GM18861 (cell line): ENCODE measurements at regions not wholly inside any gene's neighbourhood (a gene's known extent, or its start where the extent isn't known, plus 50 kb on each side); places are given as distances from the start of the nearest gene placed in this dataset.
"Not testable (repeated sequence)": the region's sequence is repeated elsewhere in the genome, so short reads cannot be mapped to it uniquely, and the experiment has no call there.

Experiments used
- ATAC-seq: cut with Tn5 transposase; IDR thresholded peaks from one replicate; pipeline ENCODE4 v1.9.1; 2021; ENCODE audit not compliant: unreplicated experiment

- ATAC-seq: no peak
Observed at GRCh38 chr3:25171897-25172296, 256.2 kb upstream of the RARB start.

GRCh38 chr3:25173606-25174005, 254.5 kb upstream of the RARB start:
- no peak for ATAC-seq

- ATAC-seq: no peak
Observed at GRCh38 chr3:25174251-25174650, 253.8 kb upstream of the RARB start.

- no peak for ATAC-seq
Observed at GRCh38 chr3:25177041-25177440, 251.0 kb upstream of the RARB start.

GRCh38 chr3:25178672-25179071, 249.4 kb upstream of the RARB start:
- ATAC-seq: no peak

GRCh38 chr3:25181096-25181495, 247.0 kb upstream of the RARB start:
- ATAC-seq: no peak

- ATAC-seq: no peak
Observed at GRCh38 chr3:25182794-25183193, 245.3 kb upstream of the RARB start.

- ATAC-seq: no peak
Observed at GRCh38 chr3:25184641-25185250, 243.3 kb upstream of the RARB start.

- no peak for ATAC-seq
Observed at GRCh38 chr3:25191673-25192072, 236.4 kb upstream of the RARB start.

GRCh38 chr3:25199567-25199966, 228.5 kb upstream of the RARB start:
- not testable (repeated sequence) for ATAC-seq

GRCh38 chr3:25212736-25213135, 215.3 kb upstream of the RARB start:
- no peak for ATAC-seq

- ATAC-seq: no peak
Observed at GRCh38 chr3:25214034-25214433, 214.0 kb upstream of the RARB start.

GRCh38 chr3:25218362-25218761, 209.7 kb upstream of the RARB start:
- ATAC-seq: no peak

GRCh38 chr3:25226747-25227146, 201.3 kb upstream of the RARB start:
- no peak for ATAC-seq

- ATAC-seq: no peak
Observed at GRCh38 chr3:25229586-25229985, 198.5 kb upstream of the RARB start.

GRCh38 chr3:25235031-25235430, 193.0 kb upstream of the RARB start:
- no peak for ATAC-seq

GRCh38 chr3:25235466-25235865, 192.6 kb upstream of the RARB start:
- no peak for ATAC-seq

GRCh38 chr3:25237602-25238001, 190.5 kb upstream of the RARB start:
- ATAC-seq: no peak

GRCh38 chr3:25239042-25239441, 189.0 kb upstream of the RARB start:
- no peak for ATAC-seq

GRCh38 chr3:25246913-25247312, 181.2 kb upstream of the RARB start:
- ATAC-seq: no peak

GRCh38 chr3:25252291-25252690, 175.8 kb upstream of the RARB start:
- ATAC-seq: no peak

GRCh38 chr3:25257026-25257425, 171.0 kb upstream of the RARB start:
- no peak for ATAC-seq

GRCh38 chr3:25259871-25260270, 168.2 kb upstream of the RARB start:
- no peak for ATAC-seq

GRCh38 chr3:25262322-25262721, 165.7 kb upstream of the RARB start:
- ATAC-seq: no peak
